Liver (tissue), 7 donors: ENCODE measurements at regions not wholly inside any gene's neighbourhood (a gene's known extent, or its start where the extent isn't known, plus 50 kb on each side); places are given as distances from the start of the nearest gene placed in this dataset.

Experiments used
- DNase-seq: peaks from one replicate; pipeline ENCODE4 v3.0.0-alpha.2; 2017; ENCODE audit warnings: low spot score
- H3K27ac ChIP-seq, 2 donors: one replicate each; pipeline ENCODE4 v1.7.0; 2013; ENCODE audit warnings: inconsistent platforms in 2 of 2, low read length in 2 of 2, control low read depth in 1 of 2, low read depth in 1 of 2, mild to moderate bottlenecking in 1 of 2
- H3K27me3 ChIP-seq, 4 donors: one replicate each; pipeline versions ENCODE4 v1.6.1 to v1.7.0; 2013; ENCODE audit warnings: low read length in 3 of 4, inconsistent platforms in 1 of 4, mild to moderate bottlenecking in 1 of 4, moderate library complexity in 1 of 4; ENCODE audit not compliant: control insufficient read depth in 4 of 4, insufficient read depth in 4 of 4
- H3K36me3 ChIP-seq, 4 donors: one replicate each; pipeline versions ENCODE4 v1.6.1 to v1.7.0; 2013; ENCODE audit warnings: low read length in 3 of 4, mild to moderate bottlenecking in 3 of 4, low read depth in 1 of 4, moderate library complexity in 1 of 4; ENCODE audit not compliant: control insufficient read depth in 4 of 4, insufficient read depth in 3 of 4
- H3K4me1 ChIP-seq, 4 donors: one replicate each; pipeline versions ENCODE4 v1.6.1 to v1.7.0; 2013; ENCODE audit warnings: low read length in 3 of 4, mild to moderate bottlenecking in 3 of 4, moderate library complexity in 1 of 4; ENCODE audit not compliant: control insufficient read depth in 4 of 4, insufficient read depth in 4 of 4
- H3K4me3 ChIP-seq, 3 donors: one replicate each; pipeline versions ENCODE4 v1.6.1 to v1.7.0; 2013; ENCODE audit warnings: low read length in 3 of 3, control low read depth in 1 of 3, low read depth in 1 of 3, mild to moderate bottlenecking in 1 of 3
- H3K9ac ChIP-seq, 2 donors: one replicate each; pipeline ENCODE4 v1.7.0; 2013; ENCODE audit warnings: low read length in 2 of 2, mild to moderate bottlenecking in 2 of 2, moderate library complexity in 2 of 2, control low read depth in 1 of 2, low read depth in 1 of 2
- H3K9me3 ChIP-seq, 4 donors: one replicate each; pipeline versions ENCODE4 v1.6.1 to v1.7.0; 2013; ENCODE audit warnings: low read length in 3 of 4; ENCODE audit not compliant: control insufficient read depth in 4 of 4
- EGR1 ChIP-seq, 2 donors: IDR thresholded peaks; 2 replicates each; pipeline ENCODE4 v1.6.1; 2016 to 2018; ENCODE audit warnings: antibody characterized with exemption in 2 of 2, low read depth in 2 of 2
- FOXA1 ChIP-seq: IDR thresholded peaks from 2 replicates; pipeline ENCODE4 v1.6.1; 2016; ENCODE audit warnings: antibody characterized with exemption
- FOXA2 ChIP-seq: IDR thresholded peaks from 2 replicates; pipeline ENCODE4 v1.6.1; 2016; ENCODE audit warnings: antibody characterized with exemption
- GABPA ChIP-seq, 2 donors: IDR thresholded peaks in 1 of 2; conservative IDR thresholded peaks in 1 of 2; 2 replicates each; pipeline ENCODE4 v1.6.1; 2016; ENCODE audit warnings: antibody characterized with exemption in 2 of 2, mild to moderate bottlenecking in 1 of 2, moderate library complexity in 1 of 2
- HNF4A ChIP-seq, 2 donors: conservative IDR thresholded peaks; 2 replicates each; pipeline ENCODE4 v1.6.1; 2016; ENCODE audit warnings: antibody characterized with exemption in 2 of 2, mild to moderate bottlenecking in 2 of 2
- HNF4G ChIP-seq: IDR thresholded peaks from 2 replicates; pipeline ENCODE4 v1.6.1; 2016; ENCODE audit warnings: antibody characterized with exemption
- JUND ChIP-seq, 2 donors: IDR thresholded peaks; 2 replicates each; pipeline ENCODE4 v1.6.1; 2016; ENCODE audit warnings: antibody characterized with exemption in 2 of 2
- MAX ChIP-seq: IDR thresholded peaks from 2 replicates; pipeline ENCODE4 v1.6.1; 2016; ENCODE audit warnings: antibody characterized with exemption
- NR2F2 ChIP-seq: IDR thresholded peaks from 2 replicates; pipeline ENCODE4 v1.6.1; 2016; ENCODE audit warnings: antibody characterized with exemption
- RAD21 ChIP-seq, 2 donors: IDR thresholded peaks; 2 replicates each; pipeline ENCODE4 v1.6.1; 2016; ENCODE audit warnings: antibody characterized with exemption in 2 of 2, mild to moderate bottlenecking in 2 of 2
- RXRA ChIP-seq, 2 donors: IDR thresholded peaks; 2 replicates each; pipeline ENCODE4 v1.6.1; 2017 to 2018; ENCODE audit warnings: antibody characterized with exemption in 2 of 2, mild to moderate bottlenecking in 1 of 2
- SP1 ChIP-seq: IDR thresholded peaks from 2 replicates; pipeline ENCODE4 v1.6.1; 2018; ENCODE audit warnings: antibody characterized with exemption, mild to moderate bottlenecking
- TAF1 ChIP-seq: conservative IDR thresholded peaks from 2 replicates; pipeline ENCODE4 v1.6.1; 2016; ENCODE audit warnings: antibody characterized with exemption, mild to moderate bottlenecking
- YY1 ChIP-seq: IDR thresholded peaks from 2 replicates; pipeline ENCODE4 v1.6.1; 2016; ENCODE audit warnings: antibody characterized with exemption, mild to moderate bottlenecking
- ZBTB33 ChIP-seq: IDR thresholded peaks from 2 replicates; pipeline ENCODE4 v1.6.1; 2016; ENCODE audit warnings: antibody characterized with exemption
- TF ChIP-seq, protein P1 (sequence below): IDR thresholded peaks from 2 replicates; pipeline ENCODE4 v1.6.1; 2016; ENCODE audit warnings: antibody characterized with exemption
- TF ChIP-seq, protein P2 (sequence below): fragments of 150-350 bp; IDR thresholded peaks from 2 replicates; pipeline ENCODE4 v1.5.1; 2017; ENCODE audit warnings: improper control_type of control experiment, low read depth, low read length; ENCODE audit not compliant: missing input control
- TF ChIP-seq, protein P3 (sequence below): IDR thresholded peaks from 2 replicates; pipeline ENCODE4 v1.6.1; 2016; ENCODE audit warnings: antibody characterized with exemption, mild to moderate bottlenecking
- donor health status: healthy.
- donor health status: healthy.
- donor health status: healthy.
- donor health status: healthy.

GRCh38 chr3:152756807-152757206 is 78.1 kb upstream of the P2RY1 start:
- H3K4me1 ChIP-seq, result no peaks in the 10 kb centered on the region
- no peak overlapping the region for H3K9ac ChIP-seq
- TF ChIP-seq SP1 (no peak), YY1 (no peak), GABPA (IDR thresholded peaks at IDR 0.05 in 1 of 2, conservative IDR thresholded peaks at IDR 0.05 in 1 of 2) (no peak), HNF4G (no peak), FOXA1 (no peak), NR2F2 (no peak), EGR1 (IDR thresholded peaks at IDR 0.05; ENCODE audit: low read depth in 2 of 2) (no peak), TAF1 (no peak), MAX (no peak), ZBTB33 (no peak), HNF4A (conservative IDR thresholded peaks at IDR 0.05) (no peak), FOXA2 (no peak), JUND (IDR thresholded peaks at IDR 0.05) (no peak), RAD21 (IDR thresholded peaks at IDR 0.05) (no peak), RXRA (IDR thresholded peaks at IDR 0.05) (no peak)
- TF ChIP-seq, protein P1, sequence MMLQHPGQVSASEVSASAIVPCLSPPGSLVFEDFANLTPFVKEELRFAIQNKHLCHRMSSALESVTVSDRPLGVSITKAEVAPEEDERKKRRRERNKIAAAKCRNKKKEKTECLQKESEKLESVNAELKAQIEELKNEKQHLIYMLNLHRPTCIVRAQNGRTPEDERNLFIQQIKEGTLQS, result no peak
- TF ChIP-seq, protein P2, sequence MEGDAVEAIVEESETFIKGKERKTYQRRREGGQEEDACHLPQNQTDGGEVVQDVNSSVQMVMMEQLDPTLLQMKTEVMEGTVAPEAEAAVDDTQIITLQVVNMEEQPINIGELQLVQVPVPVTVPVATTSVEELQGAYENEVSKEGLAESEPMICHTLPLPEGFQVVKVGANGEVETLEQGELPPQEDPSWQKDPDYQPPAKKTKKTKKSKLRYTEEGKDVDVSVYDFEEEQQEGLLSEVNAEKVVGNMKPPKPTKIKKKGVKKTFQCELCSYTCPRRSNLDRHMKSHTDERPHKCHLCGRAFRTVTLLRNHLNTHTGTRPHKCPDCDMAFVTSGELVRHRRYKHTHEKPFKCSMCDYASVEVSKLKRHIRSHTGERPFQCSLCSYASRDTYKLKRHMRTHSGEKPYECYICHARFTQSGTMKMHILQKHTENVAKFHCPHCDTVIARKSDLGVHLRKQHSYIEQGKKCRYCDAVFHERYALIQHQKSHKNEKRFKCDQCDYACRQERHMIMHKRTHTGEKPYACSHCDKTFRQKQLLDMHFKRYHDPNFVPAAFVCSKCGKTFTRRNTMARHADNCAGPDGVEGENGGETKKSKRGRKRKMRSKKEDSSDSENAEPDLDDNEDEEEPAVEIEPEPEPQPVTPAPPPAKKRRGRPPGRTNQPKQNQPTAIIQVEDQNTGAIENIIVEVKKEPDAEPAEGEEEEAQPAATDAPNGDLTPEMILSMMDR, result no peak
- TF ChIP-seq, protein P3, sequence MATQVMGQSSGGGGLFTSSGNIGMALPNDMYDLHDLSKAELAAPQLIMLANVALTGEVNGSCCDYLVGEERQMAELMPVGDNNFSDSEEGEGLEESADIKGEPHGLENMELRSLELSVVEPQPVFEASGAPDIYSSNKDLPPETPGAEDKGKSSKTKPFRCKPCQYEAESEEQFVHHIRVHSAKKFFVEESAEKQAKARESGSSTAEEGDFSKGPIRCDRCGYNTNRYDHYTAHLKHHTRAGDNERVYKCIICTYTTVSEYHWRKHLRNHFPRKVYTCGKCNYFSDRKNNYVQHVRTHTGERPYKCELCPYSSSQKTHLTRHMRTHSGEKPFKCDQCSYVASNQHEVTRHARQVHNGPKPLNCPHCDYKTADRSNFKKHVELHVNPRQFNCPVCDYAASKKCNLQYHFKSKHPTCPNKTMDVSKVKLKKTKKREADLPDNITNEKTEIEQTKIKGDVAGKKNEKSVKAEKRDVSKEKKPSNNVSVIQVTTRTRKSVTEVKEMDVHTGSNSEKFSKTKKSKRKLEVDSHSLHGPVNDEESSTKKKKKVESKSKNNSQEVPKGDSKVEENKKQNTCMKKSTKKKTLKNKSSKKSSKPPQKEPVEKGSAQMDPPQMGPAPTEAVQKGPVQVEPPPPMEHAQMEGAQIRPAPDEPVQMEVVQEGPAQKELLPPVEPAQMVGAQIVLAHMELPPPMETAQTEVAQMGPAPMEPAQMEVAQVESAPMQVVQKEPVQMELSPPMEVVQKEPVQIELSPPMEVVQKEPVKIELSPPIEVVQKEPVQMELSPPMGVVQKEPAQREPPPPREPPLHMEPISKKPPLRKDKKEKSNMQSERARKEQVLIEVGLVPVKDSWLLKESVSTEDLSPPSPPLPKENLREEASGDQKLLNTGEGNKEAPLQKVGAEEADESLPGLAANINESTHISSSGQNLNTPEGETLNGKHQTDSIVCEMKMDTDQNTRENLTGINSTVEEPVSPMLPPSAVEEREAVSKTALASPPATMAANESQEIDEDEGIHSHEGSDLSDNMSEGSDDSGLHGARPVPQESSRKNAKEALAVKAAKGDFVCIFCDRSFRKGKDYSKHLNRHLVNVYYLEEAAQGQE, result no peak
- no peaks in the 10 kb centered on the region for H3K9me3 ChIP-seq
- H3K27me3 ChIP-seq, result peaks cover 0 to 3% (median 0%) of the 10 kb centered on the region in 4 donors
- H3K4me3 ChIP-seq, result no peak overlapping the region
- no peak overlapping the region for H3K27ac ChIP-seq
- no peaks in the 10 kb centered on the region for H3K36me3 ChIP-seq
- no peak for DNase-seq
